GM19324 (cell line): ENCODE measurements at regions not wholly inside any gene's neighbourhood (a gene's known extent, or its start where the extent isn't known, plus 50 kb on each side); places are given as distances from the start of the nearest gene placed in this dataset.
"Not testable (repeated sequence)": the region's sequence is repeated elsewhere in the genome, so short reads cannot be mapped to it uniquely, and the experiment has no call there.

Experiments
- ATAC-seq: cut with Tn5 transposase; IDR thresholded peaks from one replicate; pipeline ENCODE4 v1.9.1; 2021; ENCODE audit warnings: mild to moderate bottlenecking, moderate library complexity; ENCODE audit not compliant: unreplicated experiment, low FRiP score

DNA sequence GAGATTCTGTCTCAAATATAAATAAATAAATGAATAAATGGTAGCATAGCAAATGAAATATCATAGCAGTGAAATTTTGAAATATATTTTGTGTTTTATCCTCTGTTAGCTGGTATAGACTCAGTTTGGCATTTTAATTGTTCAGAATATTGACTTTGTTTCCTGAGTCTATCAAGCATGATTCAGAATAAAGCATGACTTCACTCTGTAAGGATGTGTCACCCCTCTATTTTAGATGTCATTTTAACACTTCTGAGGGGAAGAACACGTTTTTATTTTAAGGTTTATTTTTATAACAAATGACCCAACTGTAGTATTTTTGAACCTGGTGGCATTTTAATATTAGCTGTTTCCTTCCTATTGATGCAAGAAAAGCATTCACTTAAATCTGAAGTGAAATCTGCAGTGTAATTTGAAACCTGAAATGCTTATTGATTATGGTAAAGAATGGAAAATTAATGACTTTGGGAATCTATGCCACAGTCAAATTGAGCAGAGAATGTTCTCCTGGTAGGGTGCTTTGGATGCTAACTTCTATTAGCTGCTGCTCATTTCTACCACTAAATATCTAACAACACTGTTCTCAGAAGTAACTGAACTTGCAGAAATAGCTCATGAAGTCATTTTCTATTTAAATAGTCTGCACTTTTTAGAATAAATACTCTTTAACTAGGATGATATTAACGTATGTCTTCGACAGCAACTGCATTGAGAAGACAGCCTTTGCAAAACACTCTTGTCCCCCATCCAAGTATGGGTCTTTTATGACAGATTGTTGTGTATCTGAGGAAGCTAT lies 114.2 kb downstream of the SOX4 start:
- ATAC-seq: no peak

DNA sequence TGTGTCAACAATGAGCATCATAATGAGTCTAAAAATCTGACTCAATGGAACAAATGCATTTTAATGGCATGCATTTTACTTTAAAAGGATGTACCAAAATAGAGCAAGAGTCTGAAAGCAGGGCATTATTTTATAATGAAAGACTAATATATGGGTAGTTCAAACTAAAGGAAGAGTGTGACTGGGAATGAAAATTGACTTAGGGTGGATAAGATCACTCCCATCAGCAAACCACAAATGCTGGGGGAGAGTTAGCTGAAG lies 114.7 kb downstream of the SOX4 start:
- no peak for ATAC-seq

GRCh38 chr6:21710216-21710615 lies 116.7 kb downstream of the SOX4 start:
- ATAC-seq: no peak

DNA sequence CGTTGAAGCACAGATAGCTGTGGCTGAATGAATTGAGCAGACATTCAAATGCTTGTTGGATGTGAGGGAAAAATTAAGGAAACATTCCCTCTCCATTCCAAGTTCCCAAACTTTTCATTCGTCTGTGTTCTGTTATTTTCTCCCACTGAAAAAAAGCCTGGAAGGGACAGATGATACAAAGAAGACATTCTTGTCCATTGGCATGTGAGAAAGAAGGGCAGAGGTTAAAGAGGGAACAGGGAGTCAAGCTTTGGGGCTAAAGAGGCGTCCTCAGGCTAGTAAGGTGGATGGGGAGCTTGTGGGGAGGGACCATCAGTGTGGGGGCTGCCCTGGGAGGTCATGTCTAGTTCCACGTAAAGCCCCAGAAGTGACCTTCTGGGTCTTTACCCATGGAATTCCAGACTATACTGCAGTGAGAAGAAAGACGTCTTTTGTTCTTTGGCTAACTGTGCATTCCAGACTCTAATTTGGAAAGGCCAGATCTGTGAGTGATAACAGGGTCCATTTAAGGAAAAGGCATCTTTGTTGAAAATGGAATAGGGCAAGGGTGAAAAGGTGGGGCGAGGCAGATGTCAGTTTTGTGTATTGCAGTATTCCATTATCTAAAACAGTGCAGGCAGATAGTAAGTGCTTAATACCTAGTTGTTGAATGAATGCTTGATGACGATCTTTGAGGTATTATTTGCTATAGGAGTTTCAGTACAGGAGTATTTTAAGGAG lies 117.5 kb downstream of the SOX4 start:
- no peak for ATAC-seq

GRCh38 chr6:21712213-21712612 lies 118.7 kb downstream of the SOX4 start:
- no peak for ATAC-seq

GRCh38 chr6:21713481-21713880 lies 119.9 kb downstream of the SOX4 start:
- ATAC-seq: no peak

GRCh38 chr6:21715180-21715579 lies 121.6 kb downstream of the SOX4 start:
- no peak for ATAC-seq

DNA sequence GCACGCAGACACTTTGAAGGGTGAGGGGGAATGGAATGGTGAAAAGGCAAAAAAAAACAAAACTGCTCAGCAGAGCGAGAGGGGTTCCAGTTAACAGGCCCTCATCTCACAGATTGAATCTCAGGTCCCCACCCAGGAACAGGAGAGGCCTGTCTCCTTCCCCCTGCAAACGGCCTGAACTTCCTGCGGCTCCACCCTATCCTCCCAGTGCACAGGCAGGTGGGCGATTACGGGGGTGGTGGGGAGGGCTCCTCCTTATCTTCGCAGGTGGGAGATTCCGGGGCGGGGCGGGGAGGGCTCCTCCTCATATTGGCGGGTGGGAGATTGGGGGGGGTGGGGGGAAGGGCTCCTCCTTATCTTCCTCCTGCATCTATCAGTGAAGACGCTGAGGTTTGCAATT lies 129.0 kb downstream of the SOX4 start:
- ATAC-seq: no peak

GRCh38 chr6:21726676-21727075 lies 133.1 kb downstream of the SOX4 start:
- ATAC-seq: no peak

GRCh38 chr6:21728141-21728540 lies 134.6 kb downstream of the SOX4 start:
- ATAC-seq: no peak

DNA sequence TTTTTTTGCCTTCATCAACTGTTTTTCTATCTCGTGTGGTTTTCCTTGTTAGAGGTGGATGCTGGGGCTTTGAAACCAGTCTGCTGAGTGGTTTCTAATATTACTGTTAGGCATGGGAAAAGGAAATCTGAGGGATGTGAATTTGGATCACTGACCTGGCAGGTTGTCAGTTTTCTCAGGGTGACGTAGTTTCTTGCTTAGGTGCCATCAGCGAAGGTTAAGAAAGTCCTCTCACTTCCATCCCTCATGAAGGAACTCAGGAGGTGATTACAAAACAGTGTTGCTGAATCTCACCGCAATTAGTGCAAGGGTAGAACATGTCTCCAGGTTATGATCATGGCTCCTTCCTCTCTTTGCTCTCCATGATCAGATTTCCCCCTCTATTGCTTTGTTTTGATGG lies 135.9 kb downstream of the SOX4 start:
- no peak for ATAC-seq

DNA sequence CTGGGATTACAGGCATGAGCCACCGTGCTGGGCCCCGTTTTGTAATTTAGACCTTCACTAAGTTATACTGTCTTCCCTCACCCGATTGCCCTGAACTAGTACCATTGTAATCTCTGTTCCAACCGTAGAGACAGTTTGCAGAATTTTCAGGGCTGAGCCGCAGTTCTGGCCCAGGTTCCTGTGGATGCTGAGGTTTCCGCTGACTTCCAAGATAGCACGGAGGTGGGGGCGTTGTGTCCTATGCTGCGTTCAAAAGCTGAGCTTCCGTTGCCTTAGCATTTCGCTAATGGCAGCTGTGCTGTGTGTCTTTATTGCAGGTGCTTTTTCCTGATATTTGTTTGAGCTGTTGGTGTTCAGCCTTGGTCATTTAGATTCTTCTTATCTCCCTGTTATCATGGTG lies 137.0 kb downstream of the SOX4 start:
- ATAC-seq: no peak

GRCh38 chr6:21731411-21732031 lies 138.0 kb downstream of the SOX4 start:
- ATAC-seq: no peak

- not testable (repeated sequence) for ATAC-seq
Measured at GRCh38 chr6:21732032-21732730, 138.6 kb downstream of the SOX4 start.

DNA sequence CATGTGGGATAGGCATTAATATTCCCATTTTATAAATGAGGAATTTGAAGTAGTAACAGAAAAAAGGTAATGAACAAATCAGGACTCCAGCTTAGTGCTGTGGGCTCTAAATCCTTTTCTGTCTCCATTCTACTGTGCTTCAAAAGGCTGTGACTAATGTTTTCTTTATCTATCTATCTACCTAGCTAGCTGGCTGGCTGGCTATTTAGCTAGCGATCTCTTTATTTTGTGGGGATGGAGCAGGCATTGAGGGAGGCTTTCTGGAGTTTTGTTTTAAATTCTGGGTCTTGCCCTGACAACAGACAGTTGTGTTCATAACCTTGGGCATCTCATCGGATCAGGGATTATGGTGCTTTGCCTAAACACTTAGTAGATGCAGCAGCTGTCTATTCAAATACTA lies 139.2 kb downstream of the SOX4 start:
- no peak for ATAC-seq

DNA sequence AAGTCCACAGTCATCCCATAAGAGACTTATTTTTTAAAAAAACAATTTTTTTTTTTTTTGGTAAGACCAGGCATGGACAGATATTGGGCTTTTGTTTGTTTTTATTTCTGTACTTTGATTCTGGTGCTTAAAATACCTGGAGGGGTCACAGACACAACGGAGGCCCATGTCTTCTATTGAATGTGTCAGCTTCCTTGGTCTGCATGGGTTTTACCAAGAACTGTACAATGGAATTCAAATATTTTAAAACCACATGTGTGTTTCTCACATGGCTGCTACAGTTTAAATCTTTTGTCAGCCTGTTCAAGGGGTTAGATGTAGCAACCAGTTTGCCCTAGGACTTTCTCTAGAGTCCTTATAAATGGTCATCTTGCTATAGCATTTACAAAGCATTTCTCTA lies 139.8 kb downstream of the SOX4 start:
- no peak for ATAC-seq

GRCh38 chr6:21734204-21734603 lies 140.7 kb downstream of the SOX4 start:
- no peak for ATAC-seq

GRCh38 chr6:21738180-21739094 lies 144.9 kb downstream of the SOX4 start:
- ATAC-seq: no peak

DNA sequence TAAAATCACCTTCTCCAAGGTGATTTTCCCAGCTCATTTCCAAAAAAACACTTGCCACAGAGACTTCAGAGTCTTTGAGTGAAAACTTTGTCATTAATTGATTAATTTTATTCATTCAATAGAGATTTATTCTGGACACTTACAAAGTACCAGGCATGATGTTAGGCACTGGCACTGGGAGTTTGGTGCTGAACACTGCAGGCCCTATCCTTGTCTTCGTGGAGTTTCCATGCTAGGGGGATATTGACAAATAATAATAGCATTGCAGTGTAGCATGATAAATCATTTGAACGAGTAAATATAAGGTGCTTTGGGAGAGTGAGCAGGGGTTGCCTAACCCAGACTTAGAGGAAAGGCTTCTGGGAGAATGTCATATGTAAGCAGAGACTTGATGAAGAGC lies 145.7 kb downstream of the SOX4 start:
- no peak for ATAC-seq

DNA sequence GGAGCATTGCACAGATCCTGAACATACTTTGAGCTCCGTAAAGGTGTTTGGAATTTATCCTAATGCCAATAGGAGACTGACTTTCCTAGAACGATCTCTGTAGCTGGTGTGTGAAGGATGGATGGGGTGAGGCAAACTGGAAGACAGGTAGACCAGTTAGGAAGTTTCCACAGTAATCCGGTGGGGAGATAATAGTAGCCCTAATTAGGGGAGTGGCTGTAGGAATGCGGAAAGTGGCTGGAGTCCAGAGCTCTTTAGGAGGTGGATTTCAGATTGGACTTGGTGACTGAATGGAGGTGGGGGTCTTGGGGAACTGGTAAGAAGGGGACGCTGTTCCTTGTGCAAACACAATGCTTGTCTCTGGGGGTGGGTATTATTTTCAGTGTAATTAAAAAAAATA lies 146.3 kb downstream of the SOX4 start:
- no peak for ATAC-seq
